DMS153 (cell line): ENCODE measurements at regions not wholly inside any gene's neighbourhood (a gene's known extent, or its start where the extent isn't known, plus 50 kb on each side); places are given as distances from the start of the nearest gene placed in this dataset.
A peak's percentile ranks its signal among the peaks of the same experiment; 100 is the strongest.

Experiments used
- DNase-seq: peaks from one replicate; lab custom pipeline; 2025; lab: John Stamatoyannopoulos, UW

- no peak for DNase-seq
Observed at GRCh38 chr4:116872308-116872707, 213.1 kb downstream of the TRAM1L1 start.

GRCh38 chr4:116870686-116871085 lies 214.7 kb downstream of the TRAM1L1 start:
- DNase-seq = no peak

- no peak for DNase-seq
Observed at GRCh38 chr4:116866106-116866505, 219.3 kb downstream of the TRAM1L1 start.

GRCh38 chr4:116862592-116862991 lies 222.8 kb downstream of the TRAM1L1 start:
- no peak for DNase-seq

- DNase-seq = no peak
Observed at GRCh38 chr4:116860891-116861290, 224.5 kb downstream of the TRAM1L1 start.

- no peak for DNase-seq
Observed at GRCh38 chr4:116849620-116850019, 235.8 kb downstream of the TRAM1L1 start.

- DNase-seq = no peak
Observed at GRCh38 chr4:116847616-116848015, 237.8 kb downstream of the TRAM1L1 start.

- peak; percentile 36 for DNase-seq
Observed at GRCh38 chr4:116839826-116840225, 245.6 kb downstream of the TRAM1L1 start.

GRCh38 chr4:116838609-116839008 lies 246.8 kb downstream of the TRAM1L1 start:
- no peak for DNase-seq

GRCh38 chr4:116829187-116829586 lies 256.2 kb downstream of the TRAM1L1 start:
- DNase-seq = no peak

GRCh38 chr4:116824172-116824571 lies 261.2 kb downstream of the TRAM1L1 start:
- DNase-seq = no peak

- DNase-seq = no peak
Observed at GRCh38 chr4:116811730-116812129, 273.6 kb downstream of the TRAM1L1 start.

- no peak for DNase-seq
Observed at GRCh38 chr4:116796022-116796421, 289.4 kb downstream of the TRAM1L1 start.

GRCh38 chr4:116788723-116789122 lies 296.7 kb downstream of the TRAM1L1 start:
- no peak for DNase-seq

GRCh38 chr4:116755051-116755450 lies 330.3 kb downstream of the TRAM1L1 start:
- no peak for DNase-seq

GRCh38 chr4:116752027-116752426 lies 333.3 kb downstream of the TRAM1L1 start:
- no peak for DNase-seq

- DNase-seq = no peak
Observed at GRCh38 chr4:116736756-116737155, 348.6 kb downstream of the TRAM1L1 start.

- no peak for DNase-seq
Observed at GRCh38 chr4:116734178-116734577, 351.2 kb downstream of the TRAM1L1 start.

GRCh38 chr4:116733370-116733769 lies 352.0 kb downstream of the TRAM1L1 start:
- no peak for DNase-seq

- no peak for DNase-seq
Observed at GRCh38 chr4:116726523-116726922, 358.9 kb downstream of the TRAM1L1 start.

GRCh38 chr4:116724249-116724648 lies 361.1 kb downstream of the TRAM1L1 start:
- DNase-seq = no peak

GRCh38 chr4:116705466-116705865 lies 379.9 kb downstream of the TRAM1L1 start:
- DNase-seq = no peak

- DNase-seq = no peak
Observed at GRCh38 chr4:116702949-116703348, 382.4 kb downstream of the TRAM1L1 start.

- DNase-seq = no peak
Observed at GRCh38 chr4:116688536-116688935, 396.8 kb downstream of the TRAM1L1 start.

GRCh38 chr4:116668190-116668589 lies 417.2 kb downstream of the TRAM1L1 start:
- no peak for DNase-seq
